ENCODE measurements at regions not wholly inside any gene's neighbourhood (a gene's known extent, or its start where the extent isn't known, plus 50 kb on each side); places are given as distances from the start of the nearest gene placed in this dataset.

DNA sequence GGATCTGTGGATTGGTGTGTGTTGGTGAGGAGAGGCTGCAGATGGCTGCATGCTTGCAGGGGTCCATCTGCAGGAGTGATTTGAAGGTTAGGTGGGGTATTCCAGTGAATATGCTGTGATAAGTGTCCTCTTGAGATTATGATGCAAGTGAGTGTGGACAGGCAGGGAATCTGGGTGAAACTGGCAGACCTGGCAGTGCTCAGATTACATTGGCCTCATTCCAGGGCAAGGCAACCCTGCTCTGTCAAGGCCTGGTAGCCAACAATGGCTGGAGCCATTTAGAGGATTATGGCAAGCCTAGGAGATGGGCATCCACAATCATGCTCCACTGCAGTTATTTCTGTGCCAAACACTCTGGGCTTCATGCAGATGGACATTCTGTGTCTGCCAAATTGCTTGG, 113.9 kb downstream of the RTL3 start:
- no peak overlapping the region for H3K9ac ChIP-seq (ENCODE audit: low read depth in 1 of 2, low read length in 2 of 2)
- no peak overlapping the region for H3K4me3 ChIP-seq (ENCODE audit: low read depth in 1 of 3, low read length in 3 of 3)
- peaks cover 0 to 10% (median 0%) of the 10 kb centered on the region in 4 donors for H3K27me3 ChIP-seq (ENCODE audit: control insufficient read depth in 4 of 4, insufficient read depth in 4 of 4, low read length in 3 of 4)
- no peak for DNase-seq (ENCODE audit: low spot score)
- peaks cover 0 to 4% (median 0%) of the 10 kb centered on the region in 4 donors for H3K9me3 ChIP-seq (ENCODE audit: control insufficient read depth in 4 of 4, low read length in 3 of 4)
- no peaks in the 10 kb centered on the region for H3K4me1 ChIP-seq (ENCODE audit: control insufficient read depth in 4 of 4, insufficient read depth in 4 of 4, low read length in 3 of 4)
- no peaks in the 10 kb centered on the region for H3K36me3 ChIP-seq (ENCODE audit: control insufficient read depth in 4 of 4, insufficient read depth in 3 of 4, low read depth in 1 of 4, low read length in 3 of 4)
- H3K27ac ChIP-seq (ENCODE audit: low read depth in 1 of 2, low read length in 2 of 2) = no peak overlapping the region
- TF ChIP-seq HNF4A (conservative IDR thresholded peaks at IDR 0.05) (no peak), NR2F2 (IDR thresholded peaks at IDR 0.05) (no peak), GABPA (IDR thresholded peaks at IDR 0.05 in 1 of 2, conservative IDR thresholded peaks at IDR 0.05 in 1 of 2) (no peak), SP1 (IDR thresholded peaks at IDR 0.05) (no peak), RAD21 (IDR thresholded peaks at IDR 0.05) (no peak), HNF4G (IDR thresholded peaks at IDR 0.05) (no peak), FOXA1 (IDR thresholded peaks at IDR 0.05) (no peak), RXRA (IDR thresholded peaks at IDR 0.05) (no peak), JUND (IDR thresholded peaks at IDR 0.05) (no peak), YY1 (IDR thresholded peaks at IDR 0.05) (no peak), FOXA2 (IDR thresholded peaks at IDR 0.05) (no peak), TAF1 (conservative IDR thresholded peaks at IDR 0.05) (no peak), EGR1 (IDR thresholded peaks at IDR 0.05; ENCODE audit: low read depth in 2 of 2) (no peak)
- TF ChIP-seq, protein P1, sequence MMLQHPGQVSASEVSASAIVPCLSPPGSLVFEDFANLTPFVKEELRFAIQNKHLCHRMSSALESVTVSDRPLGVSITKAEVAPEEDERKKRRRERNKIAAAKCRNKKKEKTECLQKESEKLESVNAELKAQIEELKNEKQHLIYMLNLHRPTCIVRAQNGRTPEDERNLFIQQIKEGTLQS (IDR thresholded peaks at IDR 0.05) = no peak
- TF ChIP-seq, protein P2, sequence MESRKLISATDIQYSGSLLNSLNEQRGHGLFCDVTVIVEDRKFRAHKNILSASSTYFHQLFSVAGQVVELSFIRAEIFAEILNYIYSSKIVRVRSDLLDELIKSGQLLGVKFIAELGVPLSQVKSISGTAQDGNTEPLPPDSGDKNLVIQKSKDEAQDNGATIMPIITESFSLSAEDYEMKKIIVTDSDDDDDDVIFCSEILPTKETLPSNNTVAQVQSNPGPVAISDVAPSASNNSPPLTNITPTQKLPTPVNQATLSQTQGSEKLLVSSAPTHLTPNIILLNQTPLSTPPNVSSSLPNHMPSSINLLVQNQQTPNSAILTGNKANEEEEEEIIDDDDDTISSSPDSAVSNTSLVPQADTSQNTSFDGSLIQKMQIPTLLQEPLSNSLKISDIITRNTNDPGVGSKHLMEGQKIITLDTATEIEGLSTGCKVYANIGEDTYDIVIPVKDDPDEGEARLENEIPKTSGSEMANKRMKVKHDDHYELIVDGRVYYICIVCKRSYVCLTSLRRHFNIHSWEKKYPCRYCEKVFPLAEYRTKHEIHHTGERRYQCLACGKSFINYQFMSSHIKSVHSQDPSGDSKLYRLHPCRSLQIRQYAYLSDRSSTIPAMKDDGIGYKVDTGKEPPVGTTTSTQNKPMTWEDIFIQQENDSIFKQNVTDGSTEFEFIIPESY (IDR thresholded peaks at IDR 0.05) = no peak
- TF ChIP-seq, protein P3, sequence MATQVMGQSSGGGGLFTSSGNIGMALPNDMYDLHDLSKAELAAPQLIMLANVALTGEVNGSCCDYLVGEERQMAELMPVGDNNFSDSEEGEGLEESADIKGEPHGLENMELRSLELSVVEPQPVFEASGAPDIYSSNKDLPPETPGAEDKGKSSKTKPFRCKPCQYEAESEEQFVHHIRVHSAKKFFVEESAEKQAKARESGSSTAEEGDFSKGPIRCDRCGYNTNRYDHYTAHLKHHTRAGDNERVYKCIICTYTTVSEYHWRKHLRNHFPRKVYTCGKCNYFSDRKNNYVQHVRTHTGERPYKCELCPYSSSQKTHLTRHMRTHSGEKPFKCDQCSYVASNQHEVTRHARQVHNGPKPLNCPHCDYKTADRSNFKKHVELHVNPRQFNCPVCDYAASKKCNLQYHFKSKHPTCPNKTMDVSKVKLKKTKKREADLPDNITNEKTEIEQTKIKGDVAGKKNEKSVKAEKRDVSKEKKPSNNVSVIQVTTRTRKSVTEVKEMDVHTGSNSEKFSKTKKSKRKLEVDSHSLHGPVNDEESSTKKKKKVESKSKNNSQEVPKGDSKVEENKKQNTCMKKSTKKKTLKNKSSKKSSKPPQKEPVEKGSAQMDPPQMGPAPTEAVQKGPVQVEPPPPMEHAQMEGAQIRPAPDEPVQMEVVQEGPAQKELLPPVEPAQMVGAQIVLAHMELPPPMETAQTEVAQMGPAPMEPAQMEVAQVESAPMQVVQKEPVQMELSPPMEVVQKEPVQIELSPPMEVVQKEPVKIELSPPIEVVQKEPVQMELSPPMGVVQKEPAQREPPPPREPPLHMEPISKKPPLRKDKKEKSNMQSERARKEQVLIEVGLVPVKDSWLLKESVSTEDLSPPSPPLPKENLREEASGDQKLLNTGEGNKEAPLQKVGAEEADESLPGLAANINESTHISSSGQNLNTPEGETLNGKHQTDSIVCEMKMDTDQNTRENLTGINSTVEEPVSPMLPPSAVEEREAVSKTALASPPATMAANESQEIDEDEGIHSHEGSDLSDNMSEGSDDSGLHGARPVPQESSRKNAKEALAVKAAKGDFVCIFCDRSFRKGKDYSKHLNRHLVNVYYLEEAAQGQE (IDR thresholded peaks at IDR 0.05) = no peak
- TF ChIP-seq, protein P4, sequence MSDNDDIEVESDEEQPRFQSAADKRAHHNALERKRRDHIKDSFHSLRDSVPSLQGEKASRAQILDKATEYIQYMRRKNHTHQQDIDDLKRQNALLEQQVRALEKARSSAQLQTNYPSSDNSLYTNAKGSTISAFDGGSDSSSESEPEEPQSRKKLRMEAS (IDR thresholded peaks at IDR 0.05) = no peak
- TF ChIP-seq, protein P5, sequence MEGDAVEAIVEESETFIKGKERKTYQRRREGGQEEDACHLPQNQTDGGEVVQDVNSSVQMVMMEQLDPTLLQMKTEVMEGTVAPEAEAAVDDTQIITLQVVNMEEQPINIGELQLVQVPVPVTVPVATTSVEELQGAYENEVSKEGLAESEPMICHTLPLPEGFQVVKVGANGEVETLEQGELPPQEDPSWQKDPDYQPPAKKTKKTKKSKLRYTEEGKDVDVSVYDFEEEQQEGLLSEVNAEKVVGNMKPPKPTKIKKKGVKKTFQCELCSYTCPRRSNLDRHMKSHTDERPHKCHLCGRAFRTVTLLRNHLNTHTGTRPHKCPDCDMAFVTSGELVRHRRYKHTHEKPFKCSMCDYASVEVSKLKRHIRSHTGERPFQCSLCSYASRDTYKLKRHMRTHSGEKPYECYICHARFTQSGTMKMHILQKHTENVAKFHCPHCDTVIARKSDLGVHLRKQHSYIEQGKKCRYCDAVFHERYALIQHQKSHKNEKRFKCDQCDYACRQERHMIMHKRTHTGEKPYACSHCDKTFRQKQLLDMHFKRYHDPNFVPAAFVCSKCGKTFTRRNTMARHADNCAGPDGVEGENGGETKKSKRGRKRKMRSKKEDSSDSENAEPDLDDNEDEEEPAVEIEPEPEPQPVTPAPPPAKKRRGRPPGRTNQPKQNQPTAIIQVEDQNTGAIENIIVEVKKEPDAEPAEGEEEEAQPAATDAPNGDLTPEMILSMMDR (IDR thresholded peaks at IDR 0.05; ENCODE audit: low read depth, low read length, missing input control) = no peak

Data from liver (tissue), 7 donors.